GM21367 (cell line): ENCODE measurements at regions not wholly inside any gene's neighbourhood (a gene's known extent, or its start where the extent isn't known, plus 50 kb on each side); places are given as distances from the start of the nearest gene placed in this dataset.

ENCODE experiments used
- ATAC-seq: cut with Tn5 transposase; IDR thresholded peaks from one replicate; pipeline ENCODE4 v1.9.1; 2021; ENCODE audit not compliant: unreplicated experiment

- ATAC-seq, result no peak
Measured at GRCh38 chr7:156234192-156234591, 406.4 kb upstream of the RNF32 start.

GRCh38 chr7:156232931-156233705 is 407.5 kb upstream of the RNF32 start:
- ATAC-seq, result no peak

- ATAC-seq, result no peak
Measured at GRCh38 chr7:156230576-156230975, 410.0 kb upstream of the RNF32 start.

- ATAC-seq, result no peak
Measured at GRCh38 chr7:156224833-156225225, 412.6 kb upstream of the SHH start.

- ATAC-seq, result no peak
Measured at GRCh38 chr7:156223935-156224832, 411.9 kb upstream of the SHH start.

- ATAC-seq, result no peak
Measured at GRCh38 chr7:156222611-156223010, 410.3 kb upstream of the SHH start.

GRCh38 chr7:156222151-156222550 is 409.9 kb upstream of the SHH start:
- ATAC-seq, result no peak

GRCh38 chr7:156220701-156221100 is 408.4 kb upstream of the SHH start:
- no peak for ATAC-seq

GRCh38 chr7:156220078-156220605 is 407.9 kb upstream of the SHH start:
- no peak for ATAC-seq

GRCh38 chr7:156219307-156220077 is 407.2 kb upstream of the SHH start:
- no peak for ATAC-seq

- no peak for ATAC-seq
Measured at GRCh38 chr7:156218544-156219306, 406.5 kb upstream of the SHH start.

- ATAC-seq, result no peak
Measured at GRCh38 chr7:156217803-156218202, 405.5 kb upstream of the SHH start.

GRCh38 chr7:156209087-156209486 is 396.8 kb upstream of the SHH start:
- ATAC-seq, result no peak

GRCh38 chr7:156207306-156207705 is 395.0 kb upstream of the SHH start:
- ATAC-seq, result no peak

GRCh38 chr7:156206174-156206573 is 393.9 kb upstream of the SHH start:
- ATAC-seq, result no peak

- ATAC-seq, result no peak
Measured at GRCh38 chr7:156204820-156205219, 392.6 kb upstream of the SHH start.

GRCh38 chr7:156203923-156204322 is 391.7 kb upstream of the SHH start:
- no peak for ATAC-seq

GRCh38 chr7:156198277-156198676 is 386.0 kb upstream of the SHH start:
- ATAC-seq, result no peak

GRCh38 chr7:156196649-156197048 is 384.4 kb upstream of the SHH start:
- ATAC-seq, result no peak

- ATAC-seq, result no peak
Measured at GRCh38 chr7:156195276-156195675, 383.0 kb upstream of the SHH start.
